ENCODE measurements at regions not wholly inside any gene's neighbourhood (a gene's known extent, or its start where the extent isn't known, plus 50 kb on each side); places are given as distances from the start of the nearest gene placed in this dataset.
A peak's percentile ranks its signal among the peaks of the same experiment; 100 is the strongest.

- TF ChIP-seq MGA (IDR thresholded peaks at IDR 0.05) (no peak), POLR2H (tag; IDR thresholded peaks at IDR 0.05; ENCODE audit: low read depth) (0 out of 2 replicates have a peak, but pooled peaks have one; percentile 38), RBM34 (IDR thresholded peaks at IDR 0.05; ENCODE audit: borderline replicate concordance, insufficient read depth, low read length) (no peak), ELF2 (CRISPR knock-in tag; IDR thresholded peaks at IDR 0.05) (no peak), ARID1B (IDR thresholded peaks at IDR 0.05) (peak; percentile 70; the same call in 1 of the 2 replicates), BRF1 (IDR thresholded peaks at IDR 0.05; ENCODE audit: borderline replicate concordance, extremely low read depth, insufficient read length) (no peak), ZNF253 (CRISPR knock-in tag; conservative IDR thresholded peaks at IDR 0.05) (no peak), NFIX (CRISPR knock-in tag; IDR thresholded peaks at IDR 0.05; ENCODE audit: low read depth) (no peak), AFF1 (IDR thresholded peaks at IDR 0.05; ENCODE audit: low read depth in 1 of 2, partially characterized antibody in 2 of 2) (peak; percentile 32 to 64), MEF2D (tag; conservative IDR thresholded peaks at IDR 0.05; ENCODE audit: low read depth) (no peak), CHD2 (IDR thresholded peaks at IDR 0.05; ENCODE audit: low read depth, low read length) (no peak), JUN (IDR thresholded peaks at IDR 0.05; ENCODE audit: borderline replicate concordance, low read depth, low read length) (peak; percentile 78; the same call in 1 of the 2 replicates), JUN (CRISPR knock-in tag; IDR thresholded peaks at IDR 0.05; ENCODE audit: borderline replicate concordance) (peak; percentile 68; the same call in 1 of the 2 replicates)
Measured at GRCh38 chr6:139448051-139448649, 73.7 kb upstream of the CITED2 start (continued).

Measured in K562 (cell line).